Osteocyte (in vitro differentiated cells): ENCODE measurements at regions not wholly inside any gene's neighbourhood (a gene's known extent, or its start where the extent isn't known, plus 50 kb on each side); places are given as distances from the start of the nearest gene placed in this dataset.

ENCODE experiments used
- DNase-seq: peaks from one replicate; pipeline ENCODE4 v3.0.0; 2021; ENCODE audit warnings: mixed read lengths; ENCODE audit not compliant: unreplicated experiment; ENCODE audit errors: extremely low spot score
- H3K27ac Mint-ChIP-seq: one replicate; pipeline ENCODE4 v1.8.0; 2021; ENCODE audit warnings: mild to moderate bottlenecking, mixed read lengths; ENCODE audit not compliant: unreplicated experiment
- H3K27me3 Mint-ChIP-seq: one replicate; pipeline ENCODE4 v1.8.0; 2021; ENCODE audit warnings: mixed read lengths; ENCODE audit not compliant: unreplicated experiment
- H3K36me3 Mint-ChIP-seq: one replicate; pipeline ENCODE4 v1.8.0; 2021; ENCODE audit warnings: mixed read lengths; ENCODE audit not compliant: unreplicated experiment
- H3K4me1 Mint-ChIP-seq: one replicate; pipeline ENCODE4 v1.8.0; 2021; ENCODE audit warnings: mixed read lengths; ENCODE audit not compliant: unreplicated experiment
- H3K4me3 Mint-ChIP-seq: one replicate; pipeline ENCODE4 v1.8.0; 2021; ENCODE audit warnings: mild to moderate bottlenecking, moderate library complexity, mixed read lengths; ENCODE audit not compliant: unreplicated experiment
- H3K9me3 Mint-ChIP-seq: one replicate; pipeline ENCODE4 v1.8.0; 2021; ENCODE audit warnings: mixed read lengths; ENCODE audit not compliant: unreplicated experiment
- TF ChIP-seq, protein P1 (sequence below): fragments of 200-600 bp; sonication (generic); IDR thresholded peaks from 2 replicates; pipeline ENCODE4 v1.5.0; 2021; ENCODE audit warnings: antibody characterized with exemption, mild to moderate bottlenecking, moderate library complexity

DNA sequence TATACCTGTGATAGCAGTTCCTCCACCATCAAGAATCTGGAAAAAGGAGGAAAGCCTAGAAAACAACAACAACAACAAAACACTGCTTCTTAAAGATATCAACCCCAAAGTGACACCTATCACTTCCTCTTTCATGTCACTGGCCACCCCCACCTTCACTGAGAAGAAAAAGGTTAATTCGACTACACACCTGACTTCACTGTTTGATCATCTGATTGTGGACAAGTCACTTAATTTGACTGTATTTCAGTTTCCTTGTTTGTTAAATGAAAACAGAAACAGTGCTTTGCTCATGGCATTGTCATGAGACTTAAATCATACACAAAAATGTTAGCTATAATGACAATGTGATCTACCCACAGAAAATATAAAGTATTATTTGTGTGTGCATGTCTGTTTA is 280.6 kb upstream of the SULF2 start:
- Mint-ChIP-seq H3K4me3 (no peak overlapping the region), H3K36me3 (no peaks in the 10 kb centered on the region)

DNA sequence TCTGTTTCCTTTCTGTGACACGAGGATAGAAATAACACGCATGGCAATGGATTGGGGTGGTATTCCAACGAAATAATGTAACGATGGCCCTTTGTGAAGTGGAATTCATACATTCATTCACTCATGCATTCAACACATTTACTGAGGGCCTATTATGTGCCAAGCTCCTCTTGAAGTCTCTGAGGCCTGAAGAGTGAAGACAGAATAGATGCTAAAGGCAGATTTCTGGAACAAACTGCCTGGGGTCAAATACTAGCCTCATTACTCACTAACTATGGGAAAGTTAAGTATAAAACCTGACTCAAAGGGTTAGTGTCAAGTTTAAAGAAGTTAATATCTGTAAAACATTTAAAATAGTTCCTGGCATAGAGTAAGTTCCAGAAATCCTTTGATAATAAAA is 279.6 kb upstream of the SULF2 start:
- Mint-ChIP-seq H3K27ac (no peak overlapping the region), H3K36me3 (no peaks in the 10 kb centered on the region), H3K9me3 (no peaks in the 10 kb centered on the region), H3K4me3 (no peak overlapping the region), H3K4me1 (peaks cover 20% of the 10 kb centered on the region), H3K27me3 (peaks cover 20% of the 10 kb centered on the region)
- DNase-seq, result no peak
- TF ChIP-seq, protein P1, sequence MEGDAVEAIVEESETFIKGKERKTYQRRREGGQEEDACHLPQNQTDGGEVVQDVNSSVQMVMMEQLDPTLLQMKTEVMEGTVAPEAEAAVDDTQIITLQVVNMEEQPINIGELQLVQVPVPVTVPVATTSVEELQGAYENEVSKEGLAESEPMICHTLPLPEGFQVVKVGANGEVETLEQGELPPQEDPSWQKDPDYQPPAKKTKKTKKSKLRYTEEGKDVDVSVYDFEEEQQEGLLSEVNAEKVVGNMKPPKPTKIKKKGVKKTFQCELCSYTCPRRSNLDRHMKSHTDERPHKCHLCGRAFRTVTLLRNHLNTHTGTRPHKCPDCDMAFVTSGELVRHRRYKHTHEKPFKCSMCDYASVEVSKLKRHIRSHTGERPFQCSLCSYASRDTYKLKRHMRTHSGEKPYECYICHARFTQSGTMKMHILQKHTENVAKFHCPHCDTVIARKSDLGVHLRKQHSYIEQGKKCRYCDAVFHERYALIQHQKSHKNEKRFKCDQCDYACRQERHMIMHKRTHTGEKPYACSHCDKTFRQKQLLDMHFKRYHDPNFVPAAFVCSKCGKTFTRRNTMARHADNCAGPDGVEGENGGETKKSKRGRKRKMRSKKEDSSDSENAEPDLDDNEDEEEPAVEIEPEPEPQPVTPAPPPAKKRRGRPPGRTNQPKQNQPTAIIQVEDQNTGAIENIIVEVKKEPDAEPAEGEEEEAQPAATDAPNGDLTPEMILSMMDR, result no peak

More for the DNA sequence above, 280.6 kb upstream of the SULF2 start:
- H3K9me3 Mint-ChIP-seq, result no peaks in the 10 kb centered on the region
- H3K27ac Mint-ChIP-seq, result no peak overlapping the region
- H3K4me1 Mint-ChIP-seq, result peaks cover 20% of the 10 kb centered on the region
- no peak for DNase-seq
- TF ChIP-seq, protein P1, result no peak
- peaks cover 29% of the 10 kb centered on the region for H3K27me3 Mint-ChIP-seq

DNA sequence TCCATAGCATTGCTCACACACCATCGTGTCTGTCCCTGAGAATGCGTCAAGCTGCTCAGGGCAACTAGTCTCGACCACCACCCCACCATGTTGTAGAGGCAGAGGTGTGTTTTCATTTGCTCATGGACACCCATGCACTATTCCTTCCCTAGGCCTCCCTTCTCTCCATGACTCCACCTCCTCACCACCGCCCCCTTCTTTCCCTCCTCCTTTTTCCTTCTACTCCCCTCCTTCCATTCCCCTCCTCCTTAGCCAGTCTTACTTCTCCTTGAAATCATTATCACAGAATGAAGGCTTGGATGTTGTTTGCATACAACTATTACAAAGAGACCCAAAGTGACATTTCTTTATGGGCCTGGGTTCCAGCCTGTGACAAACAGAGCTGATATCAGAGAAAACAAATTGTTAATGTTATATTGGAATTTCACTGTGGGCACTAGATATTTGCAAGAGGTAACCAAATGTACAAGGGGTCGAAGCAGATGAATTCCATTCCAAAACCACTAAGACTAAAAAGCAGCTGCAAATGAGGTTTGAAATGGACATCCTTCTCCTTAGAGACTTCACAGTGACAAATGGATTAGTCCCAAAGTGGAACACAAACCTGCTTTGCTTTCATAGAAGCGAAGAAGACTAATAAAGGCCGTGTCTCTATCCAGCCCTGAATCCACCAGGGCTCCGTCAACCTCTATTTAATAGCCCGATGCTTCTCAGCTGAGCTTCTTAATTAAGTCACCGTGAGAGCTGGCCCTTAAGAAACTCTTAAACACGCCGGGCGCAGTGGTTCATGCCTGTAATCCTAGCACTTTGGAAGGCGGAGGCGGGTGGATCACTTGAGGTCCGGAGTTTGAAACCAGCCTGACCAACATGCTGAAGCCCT is 275.8 kb upstream of the SULF2 start:
- Mint-ChIP-seq H3K27me3 (peaks cover 12% of the 10 kb centered on the region), H3K36me3 (no peaks in the 10 kb centered on the region), H3K27ac (no peak overlapping the region), H3K9me3 (no peaks in the 10 kb centered on the region), H3K4me3 (no peak overlapping the region), H3K4me1 (peaks cover 21% of the 10 kb centered on the region)
- DNase-seq, result no peak
- TF ChIP-seq, protein P1, result no peak

DNA sequence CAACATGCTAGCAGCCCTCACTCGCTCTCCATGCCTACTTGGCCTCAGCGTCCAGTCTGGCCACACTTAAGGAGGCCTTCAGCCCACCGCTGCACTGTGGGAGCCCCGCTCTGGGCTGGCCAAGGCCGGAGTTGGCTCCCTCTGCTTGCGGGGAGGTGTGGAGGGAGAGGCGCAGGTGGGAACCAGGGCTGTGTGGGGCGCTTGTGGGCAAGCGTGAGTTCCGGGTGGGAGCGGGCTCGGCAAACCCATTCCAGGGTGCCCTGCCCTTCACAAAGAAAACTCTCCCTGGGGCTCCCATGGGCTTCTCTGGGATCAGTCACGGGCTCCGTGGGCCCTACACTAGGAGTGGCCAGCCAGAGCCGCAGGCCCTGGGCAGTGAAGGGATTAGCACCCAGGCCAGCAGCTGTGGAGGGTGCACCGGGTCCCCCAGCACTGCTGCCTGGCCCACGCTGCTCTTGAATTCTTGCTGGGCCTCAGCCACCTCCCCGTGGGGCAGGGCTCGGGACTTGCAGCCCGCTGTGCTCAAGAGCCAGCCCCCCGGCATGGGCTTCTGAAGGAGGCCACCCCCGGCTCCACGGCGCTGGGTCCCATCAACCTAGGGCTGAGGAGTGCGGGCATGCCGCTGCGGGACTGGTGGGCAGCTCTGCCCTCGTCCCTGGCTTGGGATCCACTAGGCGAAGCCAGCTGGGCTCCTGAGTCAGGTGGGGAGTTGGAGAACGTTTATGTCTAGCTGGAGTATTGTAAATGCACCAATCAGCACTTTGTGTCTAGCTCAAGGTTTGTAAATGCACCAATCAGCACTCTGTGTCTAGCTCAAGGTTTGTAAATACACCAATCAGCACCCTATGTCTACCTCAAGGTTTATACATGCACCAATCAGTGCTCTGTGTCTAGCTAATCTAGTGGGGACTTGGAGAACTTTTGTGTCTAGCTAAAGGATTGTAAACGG is 273.6 kb upstream of the SULF2 start:
- no peaks in the 10 kb centered on the region for H3K36me3 Mint-ChIP-seq
- no peak overlapping the region for H3K4me3 Mint-ChIP-seq

More for the DNA sequence above, 273.6 kb upstream of the SULF2 start:
- DNase-seq, result no peak
- Mint-ChIP-seq H3K27ac (no peak overlapping the region), H3K27me3 (peaks cover 23% of the 10 kb centered on the region), H3K9me3 (no peaks in the 10 kb centered on the region), H3K4me1 (peaks cover 13% of the 10 kb centered on the region)
- TF ChIP-seq, protein P1, result no peak
